Activated naive CD8-positive, alpha-beta T cell treated with anti-CD3 and anti-CD28 coated beads, Interleukin-2, amount 50 U/mL, for 16 hours (primary cell): ENCODE measurements at regions not wholly inside any gene's neighbourhood (a gene's known extent, or its start where the extent isn't known, plus 50 kb on each side); places are given as distances from the start of the nearest gene placed in this dataset.

Experiments used
- DNase-seq: peaks from one replicate; pipeline ENCODE4 v3.0.0-alpha.2; 2020; ENCODE audit warnings: low read depth, low spot score

- no peak for DNase-seq
Measured at GRCh38 chr17:77737442-77738265, 220.8 kb upstream of the TNRC6C start.

- no peak for DNase-seq
Measured at GRCh38 chr17:77738751-77739531, 219.6 kb upstream of the TNRC6C start.

- DNase-seq, result no peak
Measured at GRCh38 chr17:77740481-77740880, 218.0 kb upstream of the TNRC6C start.

- DNase-seq, result no peak
Measured at GRCh38 chr17:77741109-77741508, 217.4 kb upstream of the TNRC6C start.

GRCh38 chr17:77742579-77742978 is 215.9 kb upstream of the TNRC6C start:
- no peak for DNase-seq

- no peak for DNase-seq
Measured at GRCh38 chr17:77744066-77744988, 214.2 kb upstream of the TNRC6C start.

GRCh38 chr17:77745702-77746101 is 212.8 kb upstream of the TNRC6C start:
- DNase-seq, result no peak

GRCh38 chr17:77746393-77746792 is 212.1 kb upstream of the TNRC6C start:
- no peak for DNase-seq

GRCh38 chr17:77746896-77747554 is 211.5 kb upstream of the TNRC6C start:
- no peak for DNase-seq

GRCh38 chr17:77748436-77748835 is 210.1 kb upstream of the TNRC6C start:
- no peak for DNase-seq

GRCh38 chr17:77749321-77749751 is 209.2 kb upstream of the TNRC6C start:
- no peak for DNase-seq

GRCh38 chr17:77749989-77750388 is 208.5 kb upstream of the TNRC6C start:
- DNase-seq, result no peak

GRCh38 chr17:77750427-77751043 is 208.0 kb upstream of the TNRC6C start:
- DNase-seq, result no peak

- DNase-seq, result no peak
Measured at GRCh38 chr17:77753246-77753645, 205.3 kb upstream of the TNRC6C start.

GRCh38 chr17:77753691-77754245 is 204.7 kb upstream of the TNRC6C start:
- DNase-seq, result no peak

- no peak for DNase-seq
Measured at GRCh38 chr17:77754956-77755355, 203.5 kb upstream of the TNRC6C start.

- no peak for DNase-seq
Measured at GRCh38 chr17:77755410-77755963, 203.0 kb upstream of the TNRC6C start.

GRCh38 chr17:77756028-77756427 is 202.5 kb upstream of the TNRC6C start:
- DNase-seq, result no peak

- DNase-seq, result no peak
Measured at GRCh38 chr17:77756846-77757560, 201.5 kb upstream of the TNRC6C start.

- DNase-seq, result no peak
Measured at GRCh38 chr17:77757561-77757898, 201.0 kb upstream of the TNRC6C start.
